ENCODE measurements at regions not wholly inside any gene's neighbourhood (a gene's known extent, or its start where the extent isn't known, plus 50 kb on each side); places are given as distances from the start of the nearest gene placed in this dataset.

- no peak overlapping the region for H3K4me3 ChIP-seq (ENCODE audit: low read depth, low read length, poor library complexity, severe bottlenecking)
- H3K79me2 ChIP-seq (ENCODE audit: insufficient read depth, low read length): no peaks in the 10 kb centered on the region
- H3F3A ChIP-seq (ENCODE audit: insufficient read depth, low read length): no peaks in the 10 kb centered on the region
- H3K9me2 ChIP-seq (ENCODE audit: low read depth, low read length): no peaks in the 10 kb centered on the region
- H3K27me3 ChIP-seq (ENCODE audit: insufficient read depth, low read length): no peaks in the 10 kb centered on the region
- H3K9ac ChIP-seq (ENCODE audit: low read length): no peak overlapping the region
- no peak overlapping the region for H3K4me2 ChIP-seq (ENCODE audit: low read length)
- TF ChIP-seq CTCF (IDR thresholded peaks at IDR 0.05; ENCODE audit: low read length) (no peak), EZH2 (IDR thresholded peaks at IDR 0.05; ENCODE audit: borderline replicate concordance, low read length) (no peak)
- H2AFZ ChIP-seq (ENCODE audit: low read length): peak overlapping the region; percentile 81; the same call in 1 of the 2 replicates
- no peak overlapping the region for H3K27ac ChIP-seq (ENCODE audit: low read depth, low read length, poor library complexity, severe bottlenecking)
- no peaks in the 10 kb centered on the region for H3K36me3 ChIP-seq (ENCODE audit: insufficient read depth, low read length)
- H3K4me1 ChIP-seq (ENCODE audit: insufficient read depth, low read length, severe bottlenecking): peaks cover 11% of the 10 kb centered on the region
- H4K20me1 ChIP-seq (ENCODE audit: insufficient read depth, low read length): no peaks in the 10 kb centered on the region
- no peaks in the 10 kb centered on the region for H3K9me3 ChIP-seq (ENCODE audit: low read length)
Measured at GRCh38 chr4:124028182-124028581, 631.6 kb downstream of the SPRY1 start.

- H3K79me2 ChIP-seq (ENCODE audit: insufficient read depth, low read length): no peaks in the 10 kb centered on the region
- no peaks in the 10 kb centered on the region for H3K27me3 ChIP-seq (ENCODE audit: insufficient read depth, low read length)
- no peaks in the 10 kb centered on the region for H4K20me1 ChIP-seq (ENCODE audit: insufficient read depth, low read length)
- H3K4me2 ChIP-seq (ENCODE audit: low read length): no peak overlapping the region
- no peak overlapping the region for H3K9ac ChIP-seq (ENCODE audit: low read length)
- TF ChIP-seq CTCF (IDR thresholded peaks at IDR 0.05; ENCODE audit: low read length) (no peak), EZH2 (IDR thresholded peaks at IDR 0.05; ENCODE audit: borderline replicate concordance, low read length) (no peak)
- H3K36me3 ChIP-seq (ENCODE audit: insufficient read depth, low read length): no peaks in the 10 kb centered on the region
- H3K9me2 ChIP-seq (ENCODE audit: low read depth, low read length): no peaks in the 10 kb centered on the region
- H2AFZ ChIP-seq (ENCODE audit: low read length): no peak overlapping the region
- no peak overlapping the region for H3K4me3 ChIP-seq (ENCODE audit: low read depth, low read length, poor library complexity, severe bottlenecking)
- H3K27ac ChIP-seq (ENCODE audit: low read depth, low read length, poor library complexity, severe bottlenecking): no peak overlapping the region
- H3K9me3 ChIP-seq (ENCODE audit: low read length): no peaks in the 10 kb centered on the region
- no peaks in the 10 kb centered on the region for H3F3A ChIP-seq (ENCODE audit: insufficient read depth, low read length)
- H3K4me1 ChIP-seq (ENCODE audit: insufficient read depth, low read length, severe bottlenecking): peaks cover 11% of the 10 kb centered on the region
Measured at GRCh38 chr4:124030147-124030546, 633.6 kb downstream of the SPRY1 start.

GRCh38 chr4:124032035-124032434 is 635.4 kb downstream of the SPRY1 start:
- Histone ChIP-seq H2AFZ (ENCODE audit: low read length) (no peak overlapping the region), H3F3A (ENCODE audit: insufficient read depth, low read length) (no peaks in the 10 kb centered on the region; the same call in 1 of the 2 replicates), H3K27ac (ENCODE audit: low read depth, low read length, poor library complexity, severe bottlenecking) (no peak overlapping the region), H3K4me1 (ENCODE audit: insufficient read depth, low read length, severe bottlenecking) (peaks cover 11% of the 10 kb centered on the region), H3K36me3 (ENCODE audit: insufficient read depth, low read length) (no peaks in the 10 kb centered on the region), H4K20me1 (ENCODE audit: insufficient read depth, low read length) (no peaks in the 10 kb centered on the region), H3K9ac (ENCODE audit: low read length) (no peak overlapping the region), H3K4me3 (ENCODE audit: low read depth, low read length, poor library complexity, severe bottlenecking) (no peak overlapping the region), H3K27me3 (ENCODE audit: insufficient read depth, low read length) (no peaks in the 10 kb centered on the region), H3K9me3 (ENCODE audit: low read length) (no peaks in the 10 kb centered on the region), H3K4me2 (ENCODE audit: low read length) (no peak overlapping the region), H3K9me2 (ENCODE audit: low read depth, low read length) (no peaks in the 10 kb centered on the region), H3K79me2 (ENCODE audit: insufficient read depth, low read length) (no peaks in the 10 kb centered on the region)
- TF ChIP-seq EZH2 (IDR thresholded peaks at IDR 0.05; ENCODE audit: borderline replicate concordance, low read length) (no peak), CTCF (IDR thresholded peaks at IDR 0.05; ENCODE audit: low read length) (no peak)
